ENCODE measurements at regions not wholly inside any gene's neighbourhood (a gene's known extent, or its start where the extent isn't known, plus 50 kb on each side); places are given as distances from the start of the nearest gene placed in this dataset.

DNA sequence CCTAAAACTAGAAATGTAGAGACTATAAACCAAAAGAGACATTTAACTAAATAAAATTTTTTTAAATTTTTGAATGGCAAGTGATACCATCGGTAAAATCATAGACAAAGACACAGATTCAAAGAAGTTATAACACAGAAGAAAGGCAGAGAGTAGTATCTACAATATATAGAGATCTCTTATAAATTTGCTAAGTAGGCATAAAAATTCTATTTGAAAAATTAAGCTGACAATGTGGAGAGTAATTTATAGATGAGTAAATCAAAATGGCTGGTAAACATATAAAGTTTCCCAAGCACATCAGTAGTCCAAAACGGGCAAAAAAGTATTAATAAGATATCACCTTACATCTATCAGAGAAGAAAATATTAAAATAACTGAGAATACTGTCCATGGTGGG is 1061.0 kb downstream of the ADGRL2 start:
- TF ChIP-seq POLR2A (IDR thresholded peaks at IDR 0.05) (no peak), POLR2AphosphoS5 (IDR thresholded peaks at IDR 0.05) (no peak), EP300 (IDR thresholded peaks at IDR 0.05) (no peak)
- TF ChIP-seq, protein P1, sequence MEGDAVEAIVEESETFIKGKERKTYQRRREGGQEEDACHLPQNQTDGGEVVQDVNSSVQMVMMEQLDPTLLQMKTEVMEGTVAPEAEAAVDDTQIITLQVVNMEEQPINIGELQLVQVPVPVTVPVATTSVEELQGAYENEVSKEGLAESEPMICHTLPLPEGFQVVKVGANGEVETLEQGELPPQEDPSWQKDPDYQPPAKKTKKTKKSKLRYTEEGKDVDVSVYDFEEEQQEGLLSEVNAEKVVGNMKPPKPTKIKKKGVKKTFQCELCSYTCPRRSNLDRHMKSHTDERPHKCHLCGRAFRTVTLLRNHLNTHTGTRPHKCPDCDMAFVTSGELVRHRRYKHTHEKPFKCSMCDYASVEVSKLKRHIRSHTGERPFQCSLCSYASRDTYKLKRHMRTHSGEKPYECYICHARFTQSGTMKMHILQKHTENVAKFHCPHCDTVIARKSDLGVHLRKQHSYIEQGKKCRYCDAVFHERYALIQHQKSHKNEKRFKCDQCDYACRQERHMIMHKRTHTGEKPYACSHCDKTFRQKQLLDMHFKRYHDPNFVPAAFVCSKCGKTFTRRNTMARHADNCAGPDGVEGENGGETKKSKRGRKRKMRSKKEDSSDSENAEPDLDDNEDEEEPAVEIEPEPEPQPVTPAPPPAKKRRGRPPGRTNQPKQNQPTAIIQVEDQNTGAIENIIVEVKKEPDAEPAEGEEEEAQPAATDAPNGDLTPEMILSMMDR (IDR thresholded peaks at IDR 0.05): no peak

Measured in upper lobe of left lung (tissue), 4 donors.